Skeletal muscle tissue (tissue), 3 donors: ENCODE measurements at regions not wholly inside any gene's neighbourhood (a gene's known extent, or its start where the extent isn't known, plus 50 kb on each side); places are given as distances from the start of the nearest gene placed in this dataset.
"Not testable (repeated sequence)": the region's sequence is repeated elsewhere in the genome, so short reads cannot be mapped to it uniquely, and the experiment has no call there.

ENCODE experiments used
- H3K27ac ChIP-seq: one replicate; pipeline ENCODE4 v1.7.0; 2013; ENCODE audit warnings: mild to moderate bottlenecking, low read depth, low read length, inconsistent platforms
- H3K27me3 ChIP-seq, 3 donors: one replicate each; pipeline ENCODE4 v1.7.0; 2013; ENCODE audit warnings: low read length in 3 of 3; ENCODE audit not compliant: control insufficient read depth in 3 of 3, insufficient read depth in 3 of 3
- H3K36me3 ChIP-seq, 3 donors: one replicate each; pipeline ENCODE4 v1.7.0; 2013; ENCODE audit warnings: low read length in 3 of 3; ENCODE audit not compliant: control insufficient read depth in 3 of 3, insufficient read depth in 3 of 3
- H3K4me1 ChIP-seq, 3 donors: one replicate each; pipeline ENCODE4 v1.7.0; 2013; ENCODE audit warnings: low read length in 3 of 3, mild to moderate bottlenecking in 3 of 3; ENCODE audit not compliant: control insufficient read depth in 3 of 3, insufficient read depth in 3 of 3
- H3K4me3 ChIP-seq, 3 donors: one replicate each; pipeline ENCODE4 v1.7.0; 2013; ENCODE audit warnings: low read length in 3 of 3
- H3K9ac ChIP-seq, 3 donors: one replicate each; pipeline ENCODE4 v1.7.0; 2013; ENCODE audit warnings: low read length in 3 of 3, mild to moderate bottlenecking in 3 of 3, moderate library complexity in 2 of 3, low read depth in 1 of 3
- H3K9me3 ChIP-seq, 3 donors: one replicate each; pipeline ENCODE4 v1.7.0; 2013; ENCODE audit warnings: low read length in 3 of 3; ENCODE audit not compliant: control insufficient read depth in 3 of 3
- donor health status: Osteomylitis.

DNA sequence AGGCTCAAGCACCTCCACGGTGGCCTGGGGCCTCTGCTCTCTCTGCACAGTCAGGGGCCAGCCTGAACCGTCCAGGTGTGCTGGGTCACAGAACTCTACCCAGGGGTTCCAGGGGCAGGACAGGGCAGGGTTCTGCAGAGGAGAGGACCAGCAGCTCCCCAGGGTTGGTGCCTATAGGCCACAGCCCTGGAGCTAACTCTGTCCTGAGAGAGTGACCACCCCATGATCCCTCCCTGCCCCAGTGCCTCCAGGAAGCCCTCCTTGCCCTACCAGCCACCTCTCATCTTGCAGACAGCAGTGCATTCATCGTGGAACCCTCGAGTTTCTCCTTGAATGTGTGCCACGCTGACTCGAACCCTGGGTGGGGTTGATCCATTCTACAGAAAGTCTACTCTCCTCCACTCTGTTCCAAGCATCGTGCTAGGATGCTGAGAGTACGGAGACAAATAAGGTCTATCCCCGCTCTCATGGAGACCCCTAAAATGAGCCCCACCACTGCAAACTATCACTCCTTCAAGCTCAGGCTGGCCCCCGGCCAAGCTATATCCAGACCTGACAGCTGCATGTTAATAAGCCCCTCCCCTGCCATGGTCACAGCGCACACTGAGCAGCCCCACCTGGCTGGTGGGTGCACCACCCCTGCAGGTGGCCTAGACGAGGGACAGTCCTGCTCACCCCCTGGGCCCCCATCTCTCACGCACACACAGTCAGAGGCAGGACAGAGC is 138.1 kb upstream of the FOXD4L5 start:
- H3K9me3 ChIP-seq, H3K9ac ChIP-seq, H3K4me3 ChIP-seq, H3K27ac ChIP-seq, H3K27me3 ChIP-seq, H3K4me1 ChIP-seq, H3K36me3 ChIP-seq: not testable (repeated sequence)

DNA sequence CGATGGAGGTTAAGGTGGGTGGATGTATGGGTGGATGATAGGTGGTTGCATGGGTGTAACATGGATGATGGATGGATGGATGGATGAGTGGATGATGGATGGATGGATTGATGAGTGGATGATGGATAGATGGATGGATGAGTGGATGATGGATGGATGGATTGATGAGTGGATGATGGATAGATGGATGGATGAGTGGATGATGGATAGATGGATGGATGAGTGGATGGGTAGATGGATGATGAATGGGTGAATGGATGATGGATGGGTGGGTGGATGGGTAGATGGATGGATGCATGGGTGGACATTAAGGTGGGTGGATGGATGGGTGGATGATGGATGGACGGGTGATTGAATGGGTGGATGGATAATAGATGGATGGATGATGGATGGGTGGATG is 136.5 kb upstream of the FOXD4L5 start:
- H3K36me3 ChIP-seq, H3K27ac ChIP-seq, H3K27me3 ChIP-seq, H3K4me1 ChIP-seq, H3K4me3 ChIP-seq, H3K9ac ChIP-seq, H3K9me3 ChIP-seq: not testable (repeated sequence)

DNA sequence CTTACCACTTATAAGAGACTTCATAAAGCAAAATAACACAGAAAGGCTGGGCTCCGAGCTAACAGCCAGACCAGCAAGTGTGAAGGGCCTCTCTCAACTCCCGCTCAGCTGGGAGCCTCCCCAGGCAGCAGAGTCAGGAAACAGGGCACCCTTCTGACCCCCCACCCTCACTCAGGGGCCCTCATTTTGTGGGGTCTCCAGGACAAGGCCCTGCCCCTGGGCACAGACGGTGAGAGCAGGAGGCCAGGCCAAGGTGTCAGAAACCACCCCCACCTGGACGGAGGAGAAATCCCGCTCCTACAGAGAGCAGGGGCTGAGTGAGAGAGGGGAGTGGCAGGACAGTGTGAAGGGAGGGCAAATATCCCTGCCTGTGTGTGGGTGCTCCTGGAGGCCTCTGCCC is 135.8 kb upstream of the FOXD4L5 start:
- Histone ChIP-seq H3K9ac (no peak overlapping the region), H3K27ac (no peak overlapping the region), H3K4me1 (no peaks in the 10 kb centered on the region), H3K9me3 (peaks cover 0 to 4% (median 0%) of the 10 kb centered on the region in 3 donors), H3K27me3 (no peaks in the 10 kb centered on the region), H3K4me3 (no peak overlapping the region), H3K36me3 (no peaks in the 10 kb centered on the region)

DNA sequence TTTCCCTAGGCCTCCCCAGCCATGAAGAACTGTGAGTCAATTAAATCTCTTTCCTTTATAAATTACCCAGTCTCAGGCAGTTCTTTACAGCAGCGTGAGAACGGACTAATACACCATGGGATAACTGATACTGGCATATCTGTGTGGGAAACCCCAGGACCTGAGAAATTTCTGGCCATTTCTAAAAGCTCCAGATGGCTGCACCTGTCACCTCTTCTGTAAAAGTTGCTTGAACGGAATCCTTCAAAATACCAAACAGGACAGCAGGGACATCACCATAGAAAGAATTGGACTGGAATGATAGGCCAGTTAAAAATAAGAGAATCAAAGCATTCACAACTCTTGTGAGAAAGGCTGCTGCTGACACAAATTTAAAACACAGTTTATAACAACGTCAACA is 134.0 kb upstream of the FOXD4L5 start:
- H3K4me3 ChIP-seq, H3K27ac ChIP-seq, H3K9me3 ChIP-seq, H3K4me1 ChIP-seq, H3K36me3 ChIP-seq, H3K9ac ChIP-seq, H3K27me3 ChIP-seq: not testable (repeated sequence)

DNA sequence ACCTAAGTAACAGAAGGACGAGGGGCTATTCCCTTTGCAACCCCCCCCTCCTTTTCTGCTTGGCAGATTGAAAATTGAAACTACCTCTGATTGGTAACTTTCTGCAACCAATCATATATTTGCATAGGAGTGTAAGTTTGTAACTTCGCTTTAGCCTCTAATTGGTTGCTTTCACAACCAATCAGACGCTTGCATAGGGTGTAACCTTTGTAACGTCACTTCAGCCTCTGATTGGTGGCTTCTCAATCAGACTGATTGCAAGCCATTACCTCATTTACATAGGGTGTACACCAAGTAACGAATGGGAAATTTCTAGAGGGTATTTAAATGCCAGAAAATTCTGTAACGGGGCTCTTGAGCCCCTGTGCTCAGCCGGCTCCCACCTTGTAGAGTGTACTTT is 131.9 kb upstream of the FOXD4L5 start:
- H3K27ac ChIP-seq, H3K27me3 ChIP-seq, H3K4me1 ChIP-seq, H3K9me3 ChIP-seq, H3K9ac ChIP-seq, H3K36me3 ChIP-seq, H3K4me3 ChIP-seq: not testable (repeated sequence)

DNA sequence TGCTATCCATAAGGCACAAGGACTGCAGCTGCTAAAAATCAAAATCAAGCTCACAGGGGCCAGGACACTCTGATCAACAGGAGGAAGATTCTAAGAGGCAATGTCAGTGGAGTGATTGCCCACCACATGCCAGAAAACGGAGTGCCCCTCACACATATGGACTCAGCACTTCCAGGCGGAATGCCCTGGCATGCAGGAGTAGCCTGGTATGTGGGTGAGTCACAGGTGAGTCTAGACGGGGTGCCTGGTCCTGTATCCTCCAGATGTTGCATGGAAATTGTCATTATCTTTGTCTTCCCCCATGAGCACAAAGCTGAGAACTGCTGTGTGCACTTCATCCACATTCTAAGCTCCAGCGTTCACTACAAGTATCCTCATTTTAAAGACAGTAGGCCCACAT is 129.2 kb upstream of the FOXD4L5 start:
- not testable (repeated sequence) for H3K4me1 ChIP-seq, H3K27me3 ChIP-seq, H3K36me3 ChIP-seq, H3K27ac ChIP-seq, H3K4me3 ChIP-seq, H3K9ac ChIP-seq, H3K9me3 ChIP-seq

DNA sequence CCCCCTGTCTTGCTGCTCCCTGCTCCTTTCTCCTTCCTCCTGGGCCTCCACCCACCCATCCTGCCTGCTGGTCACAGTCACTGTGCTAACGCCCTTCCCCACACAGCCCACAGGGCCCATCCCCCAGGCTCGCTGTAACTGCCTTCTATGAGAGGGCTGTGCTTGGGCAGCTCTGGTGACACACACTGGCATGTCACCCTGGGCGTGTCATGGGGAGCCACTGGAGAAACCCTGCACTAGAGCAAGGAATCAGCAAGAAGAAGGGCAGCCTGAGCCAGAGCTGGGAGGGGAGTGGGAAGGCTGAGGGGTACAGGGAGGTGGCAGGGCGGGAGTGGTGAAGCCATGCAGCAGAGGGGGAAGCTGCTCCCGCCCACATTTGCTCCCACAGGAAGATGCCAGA is 128.4 kb upstream of the FOXD4L5 start:
- H3K4me1 ChIP-seq, H3K27me3 ChIP-seq, H3K36me3 ChIP-seq, H3K9ac ChIP-seq, H3K9me3 ChIP-seq, H3K4me3 ChIP-seq, H3K27ac ChIP-seq: not testable (repeated sequence)

DNA sequence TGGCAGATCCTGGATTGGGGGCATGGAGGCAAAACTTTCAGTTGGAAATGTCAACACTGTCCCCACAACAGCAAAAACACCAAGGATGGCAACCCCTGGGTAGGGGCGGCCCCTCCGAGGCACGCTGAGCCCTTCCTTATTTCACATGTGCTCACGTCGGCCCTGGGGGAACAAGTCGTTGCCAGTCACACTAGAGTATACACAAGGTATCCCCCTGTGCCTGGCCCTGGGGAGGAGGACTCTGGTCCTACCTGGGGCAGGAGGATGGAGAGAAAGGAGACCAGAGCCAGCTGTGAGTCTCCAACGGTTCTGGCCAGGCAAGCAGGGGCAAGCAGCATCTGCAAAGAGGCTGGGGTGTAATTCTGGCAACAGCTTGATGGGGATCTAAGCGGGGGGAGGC is 126.9 kb upstream of the FOXD4L5 start:
- Histone ChIP-seq H3K4me3 (no peak overlapping the region), H3K27me3 (no peaks in the 10 kb centered on the region), H3K36me3 (no peaks in the 10 kb centered on the region), H3K27ac (no peak overlapping the region), H3K9ac (no peak overlapping the region), H3K9me3 (no peaks in the 10 kb centered on the region), H3K4me1 (no peaks in the 10 kb centered on the region)

DNA sequence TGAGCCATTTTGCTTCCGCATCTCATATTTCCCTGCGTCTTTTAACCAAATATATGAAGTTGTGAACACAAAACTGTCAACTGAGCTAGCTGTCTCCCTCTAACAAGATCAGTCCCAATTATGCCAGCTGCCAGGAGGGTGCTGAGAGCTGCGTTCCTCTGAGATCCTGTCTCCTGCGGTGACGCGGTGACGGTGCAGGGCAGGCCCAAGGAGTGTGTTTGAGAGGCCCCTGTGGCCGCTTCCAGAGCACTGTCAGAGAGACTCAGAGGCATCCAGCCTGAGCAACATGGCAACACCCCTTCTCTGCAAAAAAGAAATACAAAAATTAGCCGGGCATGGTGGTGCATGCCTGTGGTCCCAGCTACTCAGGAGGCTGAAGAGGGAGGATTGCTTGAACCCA is 126.3 kb upstream of the FOXD4L5 start:
- no peaks in the 10 kb centered on the region for H3K4me1 ChIP-seq

DNA sequence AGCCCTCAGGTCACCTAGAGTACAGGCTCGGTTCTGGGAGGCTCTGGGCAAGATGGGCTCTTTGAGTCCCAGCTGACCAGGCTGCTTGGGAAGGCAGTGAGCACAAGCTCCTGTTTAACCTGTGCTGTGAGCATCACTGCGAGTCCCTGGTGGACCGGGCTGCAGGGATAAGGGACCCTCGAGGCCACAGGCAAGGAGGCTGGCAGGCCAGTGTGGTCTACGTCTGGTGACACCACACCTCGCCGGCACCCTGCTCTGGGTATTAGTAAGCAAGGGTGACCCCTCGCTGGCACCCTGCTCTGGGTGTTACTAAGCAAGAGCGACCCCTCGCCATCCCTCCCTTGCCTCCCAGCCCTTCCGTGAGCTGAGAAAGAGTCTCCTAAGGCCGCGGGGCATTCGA is 125.9 kb upstream of the FOXD4L5 start:
- H3K27ac ChIP-seq = no peak overlapping the region
- H3K9ac ChIP-seq = no peak overlapping the region
- no peaks in the 10 kb centered on the region for H3K4me1 ChIP-seq
- no peaks in the 10 kb centered on the region for H3K9me3 ChIP-seq
- H3K27me3 ChIP-seq = no peaks in the 10 kb centered on the region
- no peak overlapping the region for H3K4me3 ChIP-seq
- no peaks in the 10 kb centered on the region for H3K36me3 ChIP-seq

More for the DNA sequence above, 126.3 kb upstream of the FOXD4L5 start:
- Histone ChIP-seq H3K27ac (no peak overlapping the region), H3K4me3 (no peak overlapping the region), H3K9me3 (no peaks in the 10 kb centered on the region), H3K36me3 (no peaks in the 10 kb centered on the region), H3K27me3 (no peaks in the 10 kb centered on the region), H3K9ac (no peak overlapping the region)
